GM19035 (cell line): ENCODE measurements at regions not wholly inside any gene's neighbourhood (a gene's known extent, or its start where the extent isn't known, plus 50 kb on each side); places are given as distances from the start of the nearest gene placed in this dataset.
"Not testable (repeated sequence)": the region's sequence is repeated elsewhere in the genome, so short reads cannot be mapped to it uniquely, and the experiment has no call there.

Experiments
- ATAC-seq: cut with Tn5 transposase; IDR thresholded peaks from one replicate; pipeline ENCODE4 v1.9.1; 2021; ENCODE audit not compliant: unreplicated experiment

DNA sequence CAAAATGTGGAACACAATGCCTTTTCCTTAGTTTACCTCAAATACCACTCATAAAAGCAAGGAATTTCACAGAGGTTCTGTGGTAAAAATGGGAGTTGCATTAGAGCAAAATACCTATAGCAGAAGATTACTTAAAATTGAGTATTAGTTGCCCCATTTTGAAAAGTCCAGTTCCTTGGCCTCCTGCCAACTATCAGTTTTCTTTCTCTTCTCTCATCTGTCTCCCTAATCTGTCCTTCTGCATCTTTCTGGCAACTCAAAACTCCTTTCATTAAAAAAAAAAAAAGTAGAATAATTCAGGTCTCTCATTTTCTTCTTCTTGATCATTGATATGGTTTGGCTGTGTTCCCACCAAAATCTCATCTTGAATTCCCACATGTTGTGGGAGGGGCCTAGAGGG, 127.3 kb downstream of the ATP23 start:
- no peak for ATAC-seq

DNA sequence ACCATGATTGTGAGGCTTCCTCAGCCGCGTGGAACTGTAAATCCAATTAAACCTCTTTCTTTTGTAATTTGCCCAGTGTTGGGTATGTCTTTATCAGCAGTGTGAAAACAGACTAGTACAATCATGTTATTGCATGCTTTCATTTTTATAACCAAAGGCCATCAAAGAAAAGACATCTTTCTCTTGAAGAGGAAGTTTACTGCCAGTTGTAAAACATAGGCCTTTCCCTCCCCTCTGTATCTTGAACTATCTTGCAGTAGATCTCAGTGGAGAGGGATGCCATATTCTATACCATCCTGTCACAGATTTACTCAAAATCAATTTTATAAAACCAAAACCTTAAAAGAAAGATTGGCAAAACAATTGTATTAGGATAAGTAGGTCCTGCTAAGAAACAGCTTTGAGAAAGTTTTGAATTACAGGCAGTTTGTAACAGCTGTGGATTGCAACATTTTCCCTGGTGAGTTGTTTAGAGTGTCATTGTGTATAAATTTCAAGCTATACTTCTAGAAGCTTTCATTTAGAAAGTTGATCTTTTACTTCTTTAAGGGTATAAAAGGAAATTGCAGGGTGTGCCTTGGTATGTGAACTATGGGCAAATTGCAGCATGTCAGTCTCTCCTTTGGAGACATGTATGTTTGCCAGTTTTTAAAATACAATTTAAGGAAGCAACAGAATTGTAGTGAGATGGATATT, 128.0 kb downstream of the ATP23 start:
- no peak for ATAC-seq

DNA sequence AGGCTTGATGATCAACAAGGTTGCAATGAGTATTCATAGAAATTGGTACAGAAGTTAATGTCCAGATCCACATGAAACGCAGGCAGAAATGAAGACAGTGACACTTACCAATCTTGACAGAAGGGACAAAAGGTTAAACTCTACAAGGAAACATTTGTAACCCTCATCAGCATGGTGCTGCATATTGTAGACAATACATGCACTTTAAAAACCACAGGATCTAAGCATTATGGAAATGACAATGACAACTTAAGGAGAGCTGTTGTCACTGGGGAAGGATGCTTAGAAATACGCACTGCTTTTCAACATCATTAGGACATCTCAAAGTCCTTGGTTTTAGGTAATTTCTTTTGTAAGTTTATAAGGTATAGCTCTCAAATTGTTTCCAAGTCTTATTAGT, 130.6 kb downstream of the ATP23 start:
- ATAC-seq, result no peak

DNA sequence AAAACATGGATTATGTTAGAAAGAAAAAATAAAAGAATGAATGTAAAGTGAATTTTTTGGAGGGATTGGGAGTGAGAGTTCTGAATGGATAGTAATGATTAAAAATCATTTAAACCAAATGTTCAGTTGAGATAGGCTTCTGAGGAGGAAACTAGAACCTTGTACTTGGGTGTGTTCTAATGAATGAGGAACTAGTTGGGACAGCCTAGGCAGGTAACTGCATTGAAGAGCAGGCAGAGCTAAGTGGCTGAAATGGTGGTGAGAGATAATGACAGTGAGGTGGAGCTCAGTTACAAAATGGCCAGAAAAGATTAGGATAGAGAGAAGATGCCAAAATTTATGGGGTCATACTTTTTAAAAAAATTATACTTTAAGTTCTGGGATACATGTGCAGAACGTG, 132.9 kb downstream of the ATP23 start:
- ATAC-seq, result no peak

DNA sequence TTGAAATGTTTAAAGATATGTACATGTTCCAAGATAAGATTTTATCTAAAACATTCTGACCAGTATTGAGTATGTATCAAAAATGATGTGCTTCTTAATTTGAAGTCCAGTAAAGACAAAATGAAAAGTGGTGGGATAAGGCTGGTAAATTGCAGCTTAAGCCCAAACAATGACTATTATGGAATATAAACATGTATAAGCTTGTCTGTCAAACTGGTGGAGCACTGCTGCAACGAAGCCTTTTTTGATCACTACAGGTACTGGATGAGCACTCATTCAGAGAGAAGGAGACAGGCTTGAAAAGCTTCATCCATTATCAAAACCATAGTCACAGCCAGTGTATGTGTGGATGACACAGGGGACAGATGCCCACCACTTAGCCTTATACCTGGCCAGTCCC, 138.4 kb downstream of the ATP23 start:
- ATAC-seq, result no peak

DNA sequence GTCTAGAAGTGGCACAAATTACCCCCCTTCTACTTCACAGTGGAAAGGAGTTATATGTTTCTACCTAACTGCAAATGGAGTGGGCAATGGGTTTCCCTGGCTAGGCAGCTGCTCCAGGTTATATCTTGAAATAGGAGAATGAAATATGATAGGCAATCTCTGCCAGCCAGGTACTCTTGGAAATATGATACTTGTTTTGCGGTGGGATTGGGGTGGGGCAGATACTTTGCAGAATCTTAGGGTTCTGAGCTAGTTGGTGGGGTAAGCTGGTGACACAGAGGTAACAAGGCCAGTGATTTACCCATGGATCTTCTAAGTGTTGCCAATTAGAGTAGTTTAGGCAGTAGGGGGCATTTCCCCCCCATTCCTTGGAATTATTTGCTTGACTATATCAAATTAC, 140.1 kb downstream of the ATP23 start:
- no peak for ATAC-seq

DNA sequence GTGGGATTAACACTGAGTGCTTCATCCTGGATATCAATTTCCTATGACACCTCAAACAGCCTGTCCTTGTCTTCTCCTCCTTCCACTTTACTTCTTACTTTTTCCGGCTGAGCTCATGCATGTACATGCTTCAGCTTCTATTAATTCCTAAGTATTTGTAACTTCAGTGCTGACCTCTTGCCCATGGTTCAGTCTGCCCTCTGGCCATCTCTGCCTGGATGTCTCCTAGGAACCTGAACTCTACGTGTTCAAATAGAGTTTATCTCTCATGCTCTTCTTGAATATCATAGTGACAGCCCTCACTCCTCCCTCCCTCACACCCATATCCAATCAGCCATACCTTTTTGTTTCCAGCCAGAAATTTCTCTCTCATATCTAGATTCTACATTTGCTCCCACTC, 141.6 kb downstream of the ATP23 start:
- ATAC-seq, result no peak

DNA sequence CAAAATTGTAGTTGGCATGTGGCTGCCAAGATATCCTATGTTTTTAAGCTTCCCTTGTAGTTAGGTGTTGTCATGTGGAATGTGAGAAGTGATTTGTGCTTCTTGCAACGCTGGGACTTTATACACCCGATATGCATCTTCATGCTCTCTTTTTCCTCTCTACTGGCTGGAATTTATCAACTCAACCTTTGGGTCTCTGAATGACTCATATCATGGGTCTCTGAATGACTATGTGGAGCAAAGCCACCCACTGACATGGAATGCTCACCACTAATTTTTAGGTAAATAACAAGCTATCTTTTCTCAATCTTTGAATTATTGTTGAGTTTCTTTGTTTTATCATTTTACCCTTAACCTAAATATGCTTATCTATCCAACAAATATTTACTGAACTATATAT, 144.6 kb downstream of the ATP23 start:
- no peak for ATAC-seq

DNA sequence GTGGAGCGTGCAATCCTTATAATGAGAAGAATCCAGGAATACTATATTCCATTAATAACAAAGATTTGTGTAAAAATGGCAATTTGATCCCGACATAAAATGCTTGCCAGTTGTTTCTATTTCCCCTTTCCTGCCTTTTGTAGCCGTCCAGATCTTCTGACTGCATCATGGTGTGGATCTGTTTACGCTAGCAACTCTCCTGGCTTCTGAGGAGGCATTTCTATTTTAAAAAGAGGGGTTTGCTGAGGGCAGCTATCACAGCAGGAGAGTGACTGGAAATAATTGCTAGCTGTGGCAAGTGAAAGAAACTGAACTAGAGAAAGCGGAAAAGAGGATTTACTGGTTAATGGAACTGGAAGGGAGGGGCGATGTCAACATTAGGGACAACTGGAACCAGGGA, 145.6 kb downstream of the ATP23 start:
- ATAC-seq, result no peak

DNA sequence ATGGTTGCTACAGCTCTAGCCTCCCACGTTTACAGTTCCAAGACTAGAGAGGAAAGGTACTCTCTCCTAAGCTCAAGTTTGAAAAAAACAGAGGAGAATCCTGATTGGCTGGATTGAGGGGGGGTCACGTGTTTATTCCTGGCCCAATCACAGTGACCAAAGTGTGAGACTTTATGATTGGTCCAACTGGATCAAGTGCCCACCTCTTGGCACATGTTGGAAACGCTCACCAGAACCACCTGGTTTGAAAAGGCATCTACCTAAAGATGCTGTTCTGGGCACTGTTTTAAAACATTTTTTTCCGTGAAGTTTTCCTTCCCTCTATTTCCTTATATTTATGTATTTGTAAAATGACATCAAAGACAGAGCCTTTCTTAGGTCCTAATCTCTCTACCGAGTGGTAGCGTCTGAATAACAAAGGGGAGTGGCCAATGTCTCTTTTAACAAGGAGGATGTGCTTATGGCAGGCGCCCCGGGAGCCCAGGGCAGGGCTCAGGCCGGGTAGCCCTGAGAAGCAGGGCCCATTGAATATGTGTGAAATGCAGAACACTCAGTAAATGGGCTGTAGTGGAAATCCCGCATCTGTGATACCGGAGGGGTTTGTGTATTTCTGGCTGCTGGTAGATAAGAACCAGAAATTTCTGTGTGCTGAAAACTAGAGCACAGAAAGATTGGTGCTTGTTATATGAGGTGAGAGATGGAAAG, 146.2 kb downstream of the ATP23 start:
- no peak for ATAC-seq

DNA sequence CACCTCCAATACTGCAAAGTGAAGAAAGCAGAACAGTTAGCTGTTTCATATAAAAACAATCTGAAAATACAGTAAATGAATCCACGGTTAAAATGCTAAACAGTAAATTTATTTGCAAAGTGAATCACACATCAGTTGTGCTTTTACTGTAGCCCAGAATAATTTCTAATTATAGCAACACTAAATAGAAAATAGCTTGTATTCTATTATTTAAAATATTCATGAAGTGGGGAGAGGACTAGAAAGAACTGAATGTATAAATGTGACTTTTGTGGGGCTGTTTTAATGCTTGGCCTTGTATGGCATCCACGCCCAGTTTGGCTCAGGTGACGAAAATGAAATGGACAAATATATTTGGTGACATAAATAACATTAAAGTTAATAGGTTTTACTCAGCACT, 148.2 kb downstream of the ATP23 start:
- no peak for ATAC-seq

DNA sequence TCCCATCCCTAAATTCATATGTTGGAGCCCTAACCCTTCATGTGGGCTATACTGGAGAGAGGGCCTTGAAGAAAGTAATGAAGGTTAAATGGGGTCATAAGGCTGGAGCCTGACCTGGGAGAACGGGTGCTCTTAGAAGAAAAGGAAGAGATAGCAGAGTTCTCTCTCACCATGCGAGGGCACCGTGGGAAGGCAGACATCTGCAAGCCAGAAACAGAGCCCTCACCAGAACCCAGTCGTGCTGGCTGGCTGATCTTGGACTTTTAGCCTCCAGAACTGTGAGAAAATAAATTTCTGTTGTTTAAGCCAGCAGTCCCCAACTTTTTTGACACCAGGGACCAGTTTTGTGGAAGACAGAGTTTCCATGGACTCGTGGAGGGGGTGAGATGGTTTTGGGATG, 149.3 kb downstream of the ATP23 start:
- ATAC-seq, result no peak

DNA sequence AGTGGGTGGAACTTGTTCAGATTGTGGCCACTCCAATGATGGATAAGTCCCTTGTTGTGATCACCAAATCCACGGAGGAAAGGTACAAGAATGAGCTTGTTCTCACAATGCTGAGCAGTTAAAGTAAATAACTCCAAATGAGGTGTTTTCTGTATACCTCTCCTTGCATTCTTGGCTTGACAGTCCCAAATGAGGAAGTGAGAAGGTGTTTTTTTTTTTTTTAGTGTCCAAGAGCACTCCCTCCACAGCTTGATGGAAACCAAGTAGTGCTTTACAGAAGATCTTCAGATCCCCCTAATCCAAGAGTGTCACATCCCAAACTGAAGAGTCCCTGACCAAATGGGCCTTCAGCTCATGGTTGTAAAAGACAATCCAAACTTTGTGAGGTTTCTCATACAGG, 153.6 kb downstream of the ATP23 start:
- ATAC-seq, result no peak

DNA sequence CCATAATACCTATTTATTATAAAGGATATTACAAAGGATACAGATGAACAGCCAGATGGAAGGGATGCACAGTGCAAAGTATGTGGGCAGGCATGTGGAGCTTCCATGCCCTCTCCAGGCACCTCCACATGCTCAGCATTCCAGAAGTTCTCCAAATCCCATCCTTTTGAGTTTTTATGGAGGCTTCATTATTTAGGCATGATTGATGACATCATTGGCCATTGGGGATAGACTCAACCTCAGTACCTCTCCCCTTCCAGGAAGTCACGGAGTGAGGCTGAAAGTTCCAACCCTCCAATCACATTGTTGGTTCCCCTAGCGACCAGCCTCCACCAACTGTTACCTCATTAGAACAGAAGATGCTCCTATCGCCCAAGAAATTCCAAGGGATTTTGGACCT, 156.4 kb downstream of the ATP23 start:
- ATAC-seq, result no peak

DNA sequence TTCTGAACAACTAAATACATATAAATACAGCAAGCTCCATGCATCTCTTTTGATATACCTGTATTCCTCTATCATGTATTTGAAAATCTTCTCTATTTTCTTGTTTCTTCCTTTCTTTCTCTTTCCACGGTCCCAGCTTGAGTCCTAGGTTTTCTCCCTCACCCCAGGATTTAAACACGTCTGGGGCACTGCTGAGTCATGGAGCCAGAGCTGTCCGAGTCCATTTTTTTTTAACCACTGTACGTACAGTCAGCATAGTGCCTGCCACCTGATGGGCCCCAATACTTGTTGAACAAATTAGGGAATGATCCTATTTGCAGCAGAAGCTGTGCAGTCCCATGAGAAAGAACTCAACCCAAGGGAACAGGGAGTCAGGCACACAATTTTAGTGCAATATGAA, 158.1 kb downstream of the ATP23 start:
- no peak for ATAC-seq

DNA sequence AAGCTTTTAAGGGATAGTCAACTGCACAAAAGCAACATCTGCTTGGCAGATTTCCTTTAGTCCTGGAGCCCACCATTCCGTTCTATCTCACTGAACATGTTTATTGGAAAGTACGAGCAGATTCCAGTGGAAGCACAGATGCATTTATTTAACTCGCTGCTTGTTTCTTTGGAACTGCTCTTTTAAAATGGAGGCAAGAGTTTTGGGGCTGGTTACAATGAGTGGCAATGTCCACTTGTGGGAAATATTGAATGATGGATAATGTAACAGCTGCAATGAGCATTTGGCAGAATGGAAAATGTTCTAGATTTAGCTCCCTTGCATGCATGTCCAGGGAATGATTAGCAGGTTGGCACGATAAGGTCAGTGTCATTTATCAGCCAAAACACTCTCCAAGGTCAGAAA, 163.0 kb downstream of the ATP23 start:
- ATAC-seq, result no peak

DNA sequence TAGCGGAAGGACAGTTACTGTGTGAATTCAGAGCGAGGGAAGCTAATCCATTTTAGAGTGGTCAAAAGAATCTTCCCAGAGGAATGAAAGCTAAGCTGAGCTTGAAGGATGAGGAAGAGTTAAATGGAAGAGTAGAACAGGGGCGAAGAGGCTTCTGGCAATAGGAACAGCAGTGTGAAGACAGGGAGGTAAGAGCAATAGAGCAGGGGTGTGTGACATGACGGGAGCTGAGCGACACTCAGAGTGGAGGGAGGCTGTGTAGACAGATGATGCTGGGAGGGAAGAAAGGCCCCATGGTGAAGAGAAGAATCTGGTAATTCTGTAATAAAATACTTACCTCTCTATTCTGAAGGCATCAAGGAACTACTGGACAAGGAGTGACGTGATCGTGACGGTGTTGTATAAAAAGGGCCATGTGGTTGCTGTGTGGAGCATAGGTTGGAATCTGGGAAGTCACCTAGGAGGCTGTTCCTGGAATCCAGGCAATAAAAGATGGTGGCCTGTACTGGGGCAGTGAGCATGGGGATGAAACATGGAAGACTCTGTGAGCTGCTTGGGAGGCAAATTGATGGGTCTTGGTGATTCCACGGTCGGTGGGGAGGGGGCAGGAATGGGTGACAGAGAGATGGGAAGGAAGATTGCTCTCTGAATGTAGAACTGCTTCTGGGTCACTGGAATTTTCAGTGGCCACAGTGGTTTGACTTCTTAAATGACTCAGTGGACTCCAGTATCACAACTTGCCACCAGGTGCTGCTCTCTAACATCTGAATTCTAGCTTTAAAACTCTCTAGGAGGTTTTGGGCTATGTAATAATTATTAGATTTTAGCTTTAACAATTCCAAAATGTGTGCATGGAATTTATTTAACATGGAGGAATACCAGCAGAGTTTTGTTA, 164.1 kb downstream of the ATP23 start:
- no peak for ATAC-seq

DNA sequence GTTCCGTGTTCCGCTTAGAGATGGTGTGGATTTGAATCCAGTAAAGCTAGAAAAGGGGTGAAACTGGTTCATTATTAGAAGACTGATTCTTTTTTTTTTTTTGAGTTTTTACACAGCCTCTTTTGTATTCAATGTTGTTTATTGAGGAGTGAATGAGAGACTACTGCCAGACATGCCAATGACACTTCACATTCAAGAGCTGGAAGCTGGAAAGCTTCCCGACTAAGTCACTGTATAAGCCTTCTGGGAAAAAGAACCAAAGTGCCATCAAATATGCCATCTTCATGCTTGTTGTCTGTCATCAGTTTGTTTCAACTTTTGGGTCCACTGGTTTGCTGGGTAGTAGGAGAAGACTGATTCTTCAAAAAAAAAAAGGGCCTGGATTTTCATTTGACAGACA, 164.8 kb downstream of the ATP23 start:
- no peak for ATAC-seq

DNA sequence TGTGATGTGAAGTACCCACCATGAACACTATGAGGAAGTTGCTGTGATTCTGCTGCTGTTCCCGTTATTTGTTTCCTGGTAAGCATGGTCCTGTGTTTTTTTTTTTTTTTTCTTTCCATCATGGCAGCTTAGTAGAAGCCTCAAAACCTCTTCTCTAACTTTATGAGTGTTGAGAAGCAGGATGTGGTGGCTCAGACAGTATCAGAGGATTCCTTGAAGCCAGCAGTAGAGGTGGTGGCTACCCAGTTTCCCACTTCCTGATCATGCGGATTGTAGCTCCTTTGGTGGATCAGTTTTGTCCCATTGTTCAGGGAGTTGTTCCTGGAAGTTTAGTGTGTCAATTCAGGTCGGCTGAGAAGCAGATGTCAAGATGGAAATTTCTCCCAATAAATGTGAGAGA, 175.8 kb downstream of the ATP23 start:
- no peak for ATAC-seq

DNA sequence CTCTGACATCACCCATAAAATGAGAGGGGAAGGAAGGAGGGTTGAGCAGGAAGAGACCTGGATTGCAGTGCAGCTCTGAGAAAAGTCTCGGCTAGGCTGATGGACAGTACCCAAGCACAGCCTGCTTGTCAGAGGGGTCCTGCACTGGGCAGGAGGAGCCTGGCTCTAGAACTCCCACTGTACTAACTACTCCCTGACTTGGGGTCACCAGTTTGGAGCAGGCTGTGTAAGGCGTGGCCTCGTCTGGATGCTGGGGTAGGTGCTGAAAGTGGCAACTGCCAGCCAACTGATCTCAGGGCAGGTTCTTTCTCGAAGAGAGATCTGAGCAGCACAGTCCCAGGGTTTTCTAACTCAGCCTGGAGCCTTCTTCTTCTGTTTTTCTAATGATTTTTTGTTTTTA, 176.3 kb downstream of the ATP23 start:
- ATAC-seq, result no peak

DNA sequence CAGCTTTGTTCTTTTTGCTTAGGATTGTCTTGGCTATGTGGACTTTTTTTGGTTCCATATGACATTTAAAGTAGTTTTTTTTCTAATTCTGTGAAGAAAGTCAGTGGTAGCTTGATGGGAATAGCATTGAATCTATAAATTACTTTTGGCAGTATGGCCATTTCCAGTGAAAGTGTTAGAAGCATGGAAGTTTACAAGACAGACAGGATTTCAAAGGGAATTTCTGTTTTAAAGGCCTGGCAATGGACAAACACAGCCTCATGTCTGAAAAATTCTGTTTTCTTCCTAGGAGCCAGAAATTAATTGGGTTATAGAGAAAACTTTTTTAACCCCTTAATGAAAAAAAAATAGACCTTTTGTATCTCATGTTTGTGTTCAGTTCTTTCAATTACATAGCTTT, 184.4 kb downstream of the ATP23 start:
- ATAC-seq, result not testable (repeated sequence)
